Neural cell (in vitro differentiated cells): ENCODE measurements at regions not wholly inside any gene's neighbourhood (a gene's known extent, or its start where the extent isn't known, plus 50 kb on each side); places are given as distances from the start of the nearest gene placed in this dataset.

ENCODE experiments used
- CTCF ChIP-seq: fragments of 450-650 bp; IDR thresholded peaks from 2 replicates; pipeline ENCODE4 v1.5.1; 2014; ENCODE audit warnings: antibody characterized with exemption, mild to moderate bottlenecking, moderate library complexity; ENCODE audit not compliant: poor library complexity, severe bottlenecking
- MXI1 ChIP-seq: fragments of 450-650 bp; conservative IDR thresholded peaks from 2 replicates; pipeline ENCODE4 v1.6.1; 2014; ENCODE audit warnings: antibody characterized with exemption, mild to moderate bottlenecking; ENCODE audit not compliant: poor library complexity, severe bottlenecking
- POLR2AphosphoS5 ChIP-seq: IDR thresholded peaks from 2 replicates; pipeline ENCODE4 v1.6.1; 2012
- REST ChIP-seq: IDR thresholded peaks from 2 replicates; pipeline ENCODE4 v1.6.1; 2012; ENCODE audit warnings: borderline replicate concordance
- TAF1 ChIP-seq: IDR thresholded peaks from 2 replicates; pipeline ENCODE4 v1.6.1; 2012; ENCODE audit warnings: low read depth

GRCh38 chr1:95542936-95543335, 308.9 kb downstream of the RWDD3 start:
- TF ChIP-seq MXI1: no peak
- TF ChIP-seq CTCF: no peak
- no peak for TF ChIP-seq TAF1
- TF ChIP-seq POLR2AphosphoS5: no peak
- no peak for TF ChIP-seq REST
